SH-SY5Y (cell line): ENCODE measurements at regions not wholly inside any gene's neighbourhood (a gene's known extent, or its start where the extent isn't known, plus 50 kb on each side); places are given as distances from the start of the nearest gene placed in this dataset.

ENCODE experiments used
- GATA2 ChIP-seq: IDR thresholded peaks from 2 replicates; pipeline ENCODE4 v1.6.1; 2011; ENCODE audit warnings: mild to moderate bottlenecking, low read depth, low read length
- GATA3 ChIP-seq: IDR thresholded peaks from 2 replicates; pipeline ENCODE4 v1.6.1; 2011; ENCODE audit warnings: low read depth, mild to moderate bottlenecking, low read length, moderate library complexity

DNA sequence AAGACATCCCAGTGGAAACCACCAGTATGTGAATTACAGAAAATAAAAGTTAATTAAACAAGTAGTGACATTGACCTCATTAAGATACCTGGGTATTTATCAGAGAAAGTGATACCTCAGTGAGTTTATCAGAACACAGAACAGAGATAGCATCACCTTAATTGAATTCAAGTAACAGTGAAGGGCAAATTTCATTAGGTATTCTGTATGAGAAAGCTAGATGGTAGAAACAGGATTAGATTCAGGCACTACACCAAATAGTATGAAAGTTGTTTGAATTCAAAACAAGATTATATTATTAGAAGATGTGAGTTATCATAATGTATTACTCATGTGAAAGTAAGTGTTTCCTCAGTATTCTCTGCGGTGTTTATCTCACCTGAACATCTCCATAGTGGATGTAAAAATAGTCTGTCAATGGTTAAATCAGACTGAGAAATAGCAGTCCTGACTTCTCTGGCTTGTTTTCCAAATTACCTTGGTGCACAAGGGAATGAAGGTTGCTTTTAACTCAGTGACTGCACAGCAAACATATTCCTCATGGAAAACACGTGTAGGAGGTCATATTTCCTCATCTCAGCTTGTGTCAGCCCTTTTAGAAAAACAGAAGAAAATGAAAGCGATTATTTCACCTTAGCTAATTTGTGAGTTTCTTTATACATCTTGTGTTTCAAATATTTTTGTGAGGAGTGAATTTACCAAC, 79.9 kb upstream of the PCDH18 start:
- TF ChIP-seq GATA3 (peak; percentile 30; the same call in 1 of the 2 replicates), GATA2 (no peak)

DNA sequence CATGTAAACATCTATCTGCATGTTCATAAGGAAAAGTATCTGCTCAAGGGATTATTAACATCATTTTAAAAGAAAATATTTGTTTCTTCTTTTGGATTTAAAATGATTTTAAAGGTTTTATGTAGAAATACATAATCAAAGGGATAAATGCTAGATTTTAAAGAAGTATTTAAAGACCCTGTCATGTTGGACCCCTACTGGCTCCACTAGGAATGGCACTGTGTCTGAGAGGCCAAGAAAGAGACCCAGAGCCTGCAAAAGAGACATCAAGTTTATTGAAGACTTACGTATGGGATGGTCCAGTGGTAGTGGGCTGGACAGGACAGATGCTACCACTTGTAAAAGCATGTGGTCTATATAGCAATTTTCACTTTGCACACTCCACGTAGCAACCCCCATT, 78.7 kb upstream of the PCDH18 start:
- TF ChIP-seq GATA3 = no peak
- no peak for TF ChIP-seq GATA2

GRCh38 chr4:137609718-137610430, 77.6 kb upstream of the PCDH18 start:
- no peak for TF ChIP-seq GATA2
- TF ChIP-seq GATA3 = no peak

DNA sequence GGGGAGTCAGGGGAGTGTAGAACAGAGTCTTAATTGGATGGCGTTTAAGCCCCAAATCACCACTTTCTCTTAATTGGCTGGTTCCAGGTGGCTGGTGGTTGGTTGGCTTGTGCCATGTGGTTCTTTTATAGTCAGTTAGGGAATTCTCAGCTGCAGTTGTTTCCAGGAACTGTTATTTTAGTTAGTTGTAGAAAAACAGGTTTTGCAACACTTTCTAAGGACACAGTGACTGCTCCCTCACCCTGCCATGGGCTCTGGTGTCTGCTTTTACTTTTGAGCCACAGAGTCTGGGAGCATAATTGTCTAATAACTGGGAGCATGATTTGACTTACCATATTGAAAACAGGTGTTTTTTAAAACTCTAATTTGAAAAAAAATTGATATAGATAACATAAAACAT, 75.8 kb upstream of the PCDH18 start:
- no peak for TF ChIP-seq GATA2
- no peak for TF ChIP-seq GATA3

- TF ChIP-seq GATA3 (no peak), GATA2 (no peak)
Observed at GRCh38 chr4:137602436-137602835, 70.1 kb upstream of the PCDH18 start.

DNA sequence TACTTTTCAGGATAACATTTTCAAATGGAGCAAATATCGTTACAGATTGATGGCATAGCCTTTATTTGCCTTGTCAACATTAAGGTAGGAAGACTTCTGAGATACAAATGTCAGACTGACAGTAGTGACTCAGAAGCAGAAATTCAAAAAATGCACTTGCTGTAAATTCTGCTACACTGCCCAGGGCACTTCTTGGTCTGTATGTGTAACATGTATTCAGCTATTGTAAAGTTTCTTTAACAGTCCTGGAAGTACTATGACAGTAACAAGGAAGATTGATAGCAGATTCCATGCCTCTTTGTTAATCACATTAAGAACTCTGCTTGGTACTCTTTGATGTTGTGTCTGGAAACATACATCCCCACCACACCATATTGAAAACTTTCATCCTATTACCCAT, 69.6 kb upstream of the PCDH18 start:
- TF ChIP-seq GATA3 = no peak
- TF ChIP-seq GATA2 = no peak

GRCh38 chr4:137599734-137600133, 67.4 kb upstream of the PCDH18 start:
- TF ChIP-seq GATA3 = no peak
- TF ChIP-seq GATA2 = no peak

DNA sequence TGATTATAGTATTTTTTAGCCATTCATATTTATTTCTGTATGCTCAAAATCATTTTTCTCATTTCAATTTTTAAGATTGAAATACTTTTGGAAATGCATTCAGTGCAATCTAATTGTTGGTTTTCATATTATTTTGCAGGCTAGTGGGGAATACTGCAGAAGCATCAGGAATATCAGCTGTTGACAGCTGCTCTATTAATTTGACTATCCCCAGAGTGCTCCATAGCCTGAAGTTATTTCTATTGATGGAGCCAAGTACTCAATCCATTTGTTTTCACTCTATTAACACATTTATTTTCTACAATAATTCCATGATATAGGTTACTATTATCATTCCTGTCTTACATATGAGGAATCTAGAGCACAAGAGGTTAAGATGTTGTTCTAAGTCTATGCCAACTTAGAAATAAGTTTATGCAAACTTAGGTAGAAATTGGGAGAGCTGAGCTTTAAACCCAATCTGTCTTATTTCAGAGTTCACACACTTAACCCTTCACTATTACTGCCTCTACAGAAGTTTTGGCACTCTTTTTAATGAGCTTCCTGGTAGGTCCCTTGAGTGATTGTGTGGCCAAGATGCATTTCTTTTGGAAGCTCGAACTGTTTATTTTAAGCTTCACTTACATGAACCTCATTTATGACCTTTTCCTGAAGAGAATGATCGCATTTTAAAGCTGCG, 65.6 kb upstream of the PCDH18 start:
- TF ChIP-seq GATA3 (no peak), GATA2 (no peak)

- no peak for TF ChIP-seq GATA3
- no peak for TF ChIP-seq GATA2
Observed at GRCh38 chr4:137587796-137588195, 55.5 kb upstream of the PCDH18 start.

DNA sequence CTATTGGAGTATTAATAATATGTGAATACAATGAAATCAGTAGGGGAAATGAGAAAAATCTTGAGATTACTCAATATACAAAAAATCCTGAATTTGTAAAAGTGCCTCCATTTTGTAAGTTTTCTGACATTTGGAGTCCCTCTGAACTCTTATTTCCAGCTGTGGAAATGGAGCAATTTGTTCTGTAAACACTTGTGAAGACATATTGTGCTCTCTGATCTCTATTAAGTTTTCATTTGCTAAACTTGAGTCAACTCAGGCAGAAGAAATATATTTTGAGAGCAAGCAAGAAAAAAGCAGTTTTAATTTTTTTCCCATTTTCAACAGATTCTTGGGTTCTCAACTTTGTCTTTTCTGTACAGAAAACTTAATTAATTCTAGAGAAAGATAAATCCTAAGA, 51.4 kb upstream of the PCDH18 start:
- no peak for TF ChIP-seq GATA3
- TF ChIP-seq GATA2 = no peak
